Skin of body (tissue), 1 donor: ENCODE measurements at regions not wholly inside any gene's neighbourhood (a gene's known extent, or its start where the extent isn't known, plus 50 kb on each side); places are given as distances from the start of the nearest gene placed in this dataset.

Experiments used
- DNase-seq: peaks from one replicate; lab custom pipeline; 2025; lab: John Stamatoyannopoulos, UW

DNA sequence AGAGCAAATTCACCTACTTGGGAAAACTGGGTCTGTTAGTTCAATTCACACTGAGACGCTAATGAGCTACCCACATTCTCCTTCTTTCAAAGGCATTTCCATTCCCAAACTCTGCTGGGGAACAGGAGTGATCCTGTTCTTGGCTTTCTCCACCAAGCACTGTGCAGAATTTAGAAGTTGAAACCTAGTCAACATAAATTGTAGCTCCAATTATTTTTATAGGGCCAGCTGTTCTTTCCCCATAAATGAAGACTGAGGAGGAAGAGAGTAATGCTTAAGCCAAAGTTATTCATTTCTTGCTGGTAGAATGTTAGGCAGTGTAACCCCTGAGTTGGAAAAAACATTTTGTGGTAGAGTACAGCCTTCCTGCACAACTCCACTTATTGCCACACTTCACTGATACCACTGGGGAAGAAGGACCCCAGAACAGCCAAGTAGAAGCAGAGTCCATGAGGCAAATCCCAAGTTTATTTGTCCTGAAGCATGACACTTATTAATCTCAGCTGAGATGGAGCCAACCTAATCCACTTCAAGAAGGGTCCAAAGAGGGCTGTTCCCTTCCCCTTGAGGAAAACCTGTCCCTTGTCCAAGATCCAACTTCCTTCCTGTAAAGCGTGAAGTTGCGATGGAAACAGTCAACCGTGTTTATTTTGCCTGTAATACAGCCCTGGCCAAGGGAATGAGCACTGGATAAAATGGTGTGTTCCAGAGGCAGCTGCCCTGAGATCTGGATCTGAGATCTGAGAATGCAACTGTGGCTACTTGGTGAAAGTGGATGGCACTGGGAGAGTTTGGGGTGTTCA is 151.8 kb downstream of the TBX5 start:
- DNase-seq, result no peak

DNA sequence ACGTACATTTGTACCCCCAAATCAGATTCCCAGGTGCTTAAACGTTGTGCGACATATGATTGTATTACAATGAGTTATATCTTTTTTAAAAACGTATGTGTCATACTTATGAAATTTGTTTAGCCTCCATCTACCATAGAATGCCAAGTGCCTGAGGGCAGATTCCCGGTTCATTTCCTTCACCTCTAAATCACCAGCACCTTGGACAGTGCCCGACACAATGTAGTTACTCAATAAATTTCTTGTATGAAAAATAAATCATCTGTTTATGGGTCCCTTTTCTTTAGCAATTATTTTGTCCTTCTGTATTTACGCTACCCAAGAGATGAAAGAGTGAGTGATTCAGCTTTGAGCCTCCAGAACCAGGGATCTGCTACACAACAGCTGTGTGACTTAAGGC is 157.4 kb downstream of the TBX5 start:
- no peak for DNase-seq

DNA sequence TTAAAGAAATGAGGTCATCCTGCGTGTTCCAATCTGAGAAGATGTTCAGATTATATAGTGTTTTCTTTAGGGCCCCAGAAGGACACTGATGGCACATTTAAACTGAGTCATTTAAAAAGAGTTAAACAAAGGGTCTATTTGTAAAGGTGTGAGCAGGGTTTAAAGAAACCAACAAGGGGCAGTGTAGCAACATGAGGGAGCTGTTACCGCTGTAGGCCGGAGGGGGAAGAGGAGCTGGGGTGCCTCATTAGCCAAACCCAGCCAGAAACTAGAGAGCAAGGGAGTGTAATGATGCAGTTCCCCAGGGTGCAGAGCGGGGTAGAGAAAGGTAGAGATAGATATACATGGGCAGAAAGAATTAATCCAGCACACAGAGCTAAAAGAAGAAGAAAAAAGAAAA is 160.4 kb downstream of the TBX5 start:
- DNase-seq, result no peak

- DNase-seq, result no peak
Observed at GRCh38 chr12:114241973-114242434, 163.9 kb downstream of the TBX5 start.

DNA sequence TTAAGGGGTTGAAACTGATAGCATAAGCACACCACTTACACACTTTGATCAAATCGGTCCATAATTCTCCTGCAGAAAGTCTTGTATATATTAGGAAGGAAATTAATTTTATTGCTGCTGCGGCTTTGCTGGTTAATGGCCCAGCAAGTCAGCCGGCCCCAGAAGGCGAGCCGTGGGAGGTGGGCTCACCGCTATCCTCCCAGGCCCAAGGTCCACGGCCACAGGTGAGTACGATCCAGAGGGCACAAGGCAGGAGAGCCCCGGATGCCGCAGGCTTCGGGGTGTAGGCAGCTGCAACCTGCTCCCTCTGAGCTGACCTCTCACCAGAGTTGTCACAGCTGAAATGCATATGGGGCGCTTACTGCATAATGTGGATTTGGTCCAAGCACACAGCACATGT is 165.7 kb downstream of the TBX5 start:
- no peak for DNase-seq

- no peak for DNase-seq
Observed at GRCh38 chr12:114238808-114239207, 167.1 kb downstream of the TBX5 start.

DNA sequence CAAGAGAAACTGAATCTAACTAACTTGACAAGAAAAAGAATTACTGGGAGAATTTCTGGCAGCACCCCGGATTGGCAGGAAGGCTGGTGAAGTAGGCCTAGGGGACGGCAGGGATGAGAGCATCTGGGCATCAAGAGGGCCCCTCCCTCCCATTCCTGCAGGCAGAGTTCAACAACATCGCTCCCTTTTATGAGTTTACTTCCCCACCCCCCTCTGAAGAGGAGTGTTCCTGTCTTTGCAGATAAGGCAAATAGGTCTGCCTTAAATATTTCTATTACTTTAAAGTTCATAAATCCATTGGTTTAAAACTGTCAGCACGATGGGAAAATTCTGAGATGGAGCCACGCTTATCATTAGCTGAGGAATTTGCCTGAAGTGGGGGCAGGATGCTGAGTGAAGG is 168.7 kb downstream of the TBX5 start:
- DNase-seq, result no peak

GRCh38 chr12:114232187-114232586 is 173.8 kb downstream of the TBX5 start:
- DNase-seq, result no peak

GRCh38 chr12:114229150-114229549 is 176.8 kb downstream of the TBX5 start:
- no peak for DNase-seq

- no peak for DNase-seq
Observed at GRCh38 chr12:114226241-114226928, 179.6 kb downstream of the TBX5 start.

DNA sequence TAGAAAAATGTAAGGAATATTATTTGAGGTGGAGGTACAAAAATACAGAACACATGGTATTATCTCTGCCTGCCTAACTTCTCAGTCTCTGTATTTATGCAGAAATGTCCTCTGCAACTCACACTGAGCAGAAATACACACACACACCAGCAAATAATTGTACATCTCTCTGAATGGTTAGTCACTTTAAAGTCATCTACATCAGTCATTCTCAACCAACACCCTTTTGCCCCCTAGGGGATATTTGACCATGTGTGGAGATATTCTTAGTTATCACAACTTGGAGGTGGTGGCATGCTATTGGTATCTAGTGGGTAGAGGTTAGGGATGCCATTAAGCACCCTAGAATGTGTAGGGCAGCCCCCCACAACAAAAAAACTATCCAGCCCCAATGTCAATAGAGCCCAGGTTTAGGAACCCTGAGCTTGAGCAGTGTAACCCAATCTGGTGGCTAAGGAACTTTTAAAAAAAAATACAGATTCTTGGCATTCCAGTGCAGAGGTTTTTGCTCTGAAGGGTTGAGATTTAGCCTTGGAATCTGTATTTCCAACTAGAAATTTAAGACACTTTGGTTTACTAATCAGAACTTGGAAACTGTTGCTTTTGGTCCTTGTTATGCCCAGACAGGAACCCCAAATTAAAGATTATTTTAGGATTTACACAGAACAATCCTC is 183.8 kb downstream of the TBX5 start:
- no peak for DNase-seq

DNA sequence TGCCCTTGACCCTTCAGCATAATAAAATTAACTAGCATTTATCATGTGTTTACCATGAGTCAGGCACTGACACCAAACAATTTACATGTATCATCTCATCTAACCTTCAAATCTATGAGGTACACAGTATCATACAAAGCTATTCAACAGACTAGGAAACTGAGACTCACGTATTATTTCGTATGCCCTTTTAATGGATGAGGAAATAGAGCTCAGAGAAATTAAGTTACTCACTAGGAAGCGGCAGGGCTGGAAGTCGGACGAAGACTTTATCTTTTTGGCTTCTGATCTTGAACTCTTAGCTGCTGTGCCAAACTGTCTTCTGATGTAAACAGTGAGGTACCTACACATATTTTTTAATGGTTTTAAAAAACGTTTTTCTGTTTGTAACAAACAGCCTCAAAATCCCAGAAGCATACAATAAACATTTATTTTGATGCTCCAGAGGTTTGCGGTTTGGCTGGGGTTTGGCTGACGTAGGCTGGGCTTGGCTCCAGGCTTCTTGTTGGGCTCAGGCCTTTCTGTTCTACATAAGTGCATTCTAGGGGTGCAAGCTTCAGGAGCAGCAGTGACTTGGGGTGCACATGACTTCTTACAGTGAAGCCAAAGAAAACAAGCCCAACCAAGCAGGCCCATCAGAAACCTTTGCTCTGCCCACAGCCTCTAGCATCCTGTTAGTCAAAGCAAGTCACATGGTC is 184.7 kb downstream of the TBX5 start:
- no peak for DNase-seq

GRCh38 chr12:114220311-114220710 is 185.6 kb downstream of the TBX5 start:
- no peak for DNase-seq

- DNase-seq, result no peak
Observed at GRCh38 chr12:114218136-114218535, 187.8 kb downstream of the TBX5 start.

DNA sequence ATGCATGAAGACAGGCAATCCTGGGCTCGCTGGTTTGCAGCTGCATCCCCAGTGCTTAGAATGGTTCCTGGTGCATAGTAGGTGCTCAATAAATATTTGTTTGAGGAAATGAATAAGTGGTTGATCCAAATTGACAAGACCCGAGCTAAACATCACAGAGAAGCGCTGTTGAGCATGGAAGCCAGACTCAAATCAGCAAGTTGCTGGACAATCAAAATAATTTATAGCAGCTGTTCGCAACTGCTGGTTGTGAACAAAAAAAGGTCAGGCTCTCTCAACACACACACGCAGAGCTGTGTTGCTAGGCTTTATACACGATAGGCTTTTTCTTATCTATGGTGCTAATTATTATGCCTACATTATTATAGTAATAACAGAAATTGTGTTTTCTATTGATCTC is 190.2 kb downstream of the TBX5 start:
- no peak for DNase-seq

GRCh38 chr12:114213055-114213581 is 192.8 kb downstream of the TBX5 start:
- DNase-seq, result no peak

- no peak for DNase-seq
Observed at GRCh38 chr12:114209861-114210260, 196.1 kb downstream of the TBX5 start.

- no peak for DNase-seq
Observed at GRCh38 chr12:114206525-114206924, 199.4 kb downstream of the TBX5 start.

GRCh38 chr12:114201794-114202193 is 204.2 kb downstream of the TBX5 start:
- DNase-seq, result no peak

GRCh38 chr12:114194956-114195355 is 211.0 kb downstream of the TBX5 start:
- no peak for DNase-seq

DNA sequence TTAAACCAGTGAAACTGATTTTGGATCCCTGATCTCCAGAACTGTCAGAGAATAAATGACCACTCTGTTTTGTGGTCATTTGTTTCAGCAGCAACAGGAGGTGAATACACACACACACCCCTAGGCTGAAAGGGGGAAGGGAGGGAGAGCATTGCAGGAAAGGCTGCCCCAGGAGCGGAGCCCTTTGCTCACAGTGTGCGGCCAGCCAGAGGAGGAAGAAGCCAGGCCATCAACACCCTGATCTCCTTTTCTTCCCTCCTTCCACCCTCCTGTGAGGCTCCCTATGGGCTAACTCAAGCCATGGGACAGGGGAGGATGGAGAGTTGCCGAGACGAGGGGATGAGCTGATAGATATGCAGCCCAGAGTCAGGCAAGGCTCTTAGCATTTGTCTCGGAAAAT is 211.9 kb downstream of the TBX5 start:
- no peak for DNase-seq

- no peak for DNase-seq
Observed at GRCh38 chr12:114193474-114193873, 212.5 kb downstream of the TBX5 start.
